ENCODE measurements at regions not wholly inside any gene's neighbourhood (a gene's known extent, or its start where the extent isn't known, plus 50 kb on each side); places are given as distances from the start of the nearest gene placed in this dataset.

DNA sequence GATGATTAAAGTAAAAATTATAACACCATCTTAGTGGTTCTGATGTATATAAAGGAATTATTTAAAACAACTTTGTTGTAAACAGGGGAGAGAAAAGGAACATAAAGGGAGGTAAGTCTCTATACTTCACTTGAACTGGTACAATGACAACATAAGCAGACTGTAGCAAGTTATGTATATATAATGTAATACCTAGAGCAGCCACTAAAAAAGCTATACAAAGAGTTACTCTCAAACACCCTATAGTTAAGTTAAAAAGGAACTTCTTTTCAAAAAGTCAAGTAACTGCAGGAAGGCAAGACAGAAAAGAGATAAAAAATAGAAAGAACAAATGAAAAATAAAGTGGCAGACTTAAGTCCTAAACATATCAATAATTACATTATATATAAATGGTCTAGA is 82.3 kb downstream of the ZNF503 start:
- Histone ChIP-seq H3K4me3 (ENCODE audit: low read length in 2 of 2) (no peak overlapping the region), H3K9ac (ENCODE audit: low read depth in 1 of 2, low read length in 2 of 2) (no peak overlapping the region), H3K27me3 (ENCODE audit: control insufficient read depth in 2 of 2, insufficient read depth in 2 of 2, low read length in 2 of 2) (no peaks in the 10 kb centered on the region), H3K36me3 (ENCODE audit: control insufficient read depth in 2 of 2, insufficient read depth in 2 of 2, low read length in 2 of 2) (no peaks in the 10 kb centered on the region), H3K9me3 (ENCODE audit: control insufficient read depth in 2 of 2, low read length in 2 of 2) (no peaks in the 10 kb centered on the region), H3K4me1 (ENCODE audit: control insufficient read depth in 2 of 2, insufficient read depth in 2 of 2, low read length in 2 of 2) (no peaks in the 10 kb centered on the region), H3K27ac (ENCODE audit: low read depth in 2 of 2, low read length in 2 of 2) (no peak overlapping the region)

- no peaks in the 10 kb centered on the region for H3K36me3 ChIP-seq (ENCODE audit: control insufficient read depth in 2 of 2, insufficient read depth in 2 of 2, low read length in 2 of 2)
- peaks cover 0 to 2% of the 10 kb centered on the region in 2 donors for H3K9me3 ChIP-seq (ENCODE audit: control insufficient read depth in 2 of 2, low read length in 2 of 2)
- no peak overlapping the region for H3K4me3 ChIP-seq (ENCODE audit: low read length in 2 of 2)
Observed at GRCh38 chr10:75314570-75314969, 78.8 kb upstream of the COMTD1 start.

DNA sequence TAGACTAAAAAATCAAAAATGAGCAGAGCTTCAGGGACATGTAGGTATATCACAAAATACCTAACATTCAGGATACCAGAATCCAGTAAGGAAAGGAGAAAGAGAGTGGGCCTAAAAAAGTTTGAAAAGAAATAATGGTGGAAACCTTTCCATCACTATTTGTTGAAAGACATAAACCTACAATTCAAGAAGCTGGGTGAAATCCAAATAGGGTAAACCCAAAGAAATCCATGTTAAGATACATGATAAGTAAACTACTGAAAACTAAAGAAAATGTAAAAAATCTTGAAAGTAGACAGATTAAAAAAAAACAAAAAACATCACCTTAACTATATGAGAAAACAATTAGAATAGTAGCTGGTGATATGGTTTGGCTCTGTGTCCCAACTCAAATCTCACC is 76.7 kb upstream of the COMTD1 start:
- H3K4me1 ChIP-seq (ENCODE audit: control insufficient read depth in 2 of 2, insufficient read depth in 2 of 2, low read length in 2 of 2) = no peaks in the 10 kb centered on the region
- H3K4me3 ChIP-seq (ENCODE audit: low read length in 2 of 2) = no peak overlapping the region
- H3K27ac ChIP-seq (ENCODE audit: low read depth in 2 of 2, low read length in 2 of 2) = no peak overlapping the region
- peaks cover 0 to 2% of the 10 kb centered on the region in 2 donors for H3K9me3 ChIP-seq (ENCODE audit: control insufficient read depth in 2 of 2, low read length in 2 of 2)
- no peaks in the 10 kb centered on the region for H3K27me3 ChIP-seq (ENCODE audit: control insufficient read depth in 2 of 2, insufficient read depth in 2 of 2, low read length in 2 of 2)
- no peaks in the 10 kb centered on the region for H3K36me3 ChIP-seq (ENCODE audit: control insufficient read depth in 2 of 2, insufficient read depth in 2 of 2, low read length in 2 of 2)
- no peak overlapping the region for H3K9ac ChIP-seq (ENCODE audit: low read depth in 1 of 2, low read length in 2 of 2)

More at GRCh38 chr10:75314570-75314969, 78.8 kb upstream of the COMTD1 start:
- no peak overlapping the region for H3K27ac ChIP-seq (ENCODE audit: low read depth in 2 of 2, low read length in 2 of 2)
- no peaks in the 10 kb centered on the region for H3K27me3 ChIP-seq (ENCODE audit: control insufficient read depth in 2 of 2, insufficient read depth in 2 of 2, low read length in 2 of 2)
- no peak overlapping the region for H3K9ac ChIP-seq (ENCODE audit: low read depth in 1 of 2, low read length in 2 of 2)
- no peaks in the 10 kb centered on the region for H3K4me1 ChIP-seq (ENCODE audit: control insufficient read depth in 2 of 2, insufficient read depth in 2 of 2, low read length in 2 of 2)

DNA sequence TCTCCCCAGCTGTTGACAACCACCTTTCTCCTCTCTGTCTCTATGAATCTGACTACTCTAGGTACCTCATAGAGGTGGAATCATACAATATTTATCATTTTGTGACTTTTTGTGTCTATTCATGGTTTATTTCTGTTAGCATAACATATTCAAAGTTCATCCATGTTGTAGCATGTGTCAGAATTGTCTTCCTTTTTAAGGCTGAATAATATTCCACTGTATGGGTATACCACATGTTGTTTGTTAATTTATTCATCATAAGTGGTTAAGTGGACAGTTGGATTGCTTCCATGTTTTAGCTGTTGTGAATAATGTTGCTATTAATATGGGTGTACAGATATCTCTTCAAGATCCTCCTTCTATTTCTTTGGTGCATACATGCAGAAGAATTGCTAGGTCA is 69.9 kb upstream of the COMTD1 start:
- no peak overlapping the region for H3K9ac ChIP-seq (ENCODE audit: low read depth in 1 of 2, low read length in 2 of 2)
- H3K4me1 ChIP-seq (ENCODE audit: control insufficient read depth in 2 of 2, insufficient read depth in 2 of 2, low read length in 2 of 2) = no peaks in the 10 kb centered on the region
- H3K27me3 ChIP-seq (ENCODE audit: control insufficient read depth in 2 of 2, insufficient read depth in 2 of 2, low read length in 2 of 2) = no peaks in the 10 kb centered on the region
- H3K9me3 ChIP-seq (ENCODE audit: control insufficient read depth in 2 of 2, low read length in 2 of 2) = no peaks in the 10 kb centered on the region
- no peaks in the 10 kb centered on the region for H3K36me3 ChIP-seq (ENCODE audit: control insufficient read depth in 2 of 2, insufficient read depth in 2 of 2, low read length in 2 of 2)
- no peak overlapping the region for H3K4me3 ChIP-seq (ENCODE audit: low read length in 2 of 2)
- no peak overlapping the region for H3K27ac ChIP-seq (ENCODE audit: low read depth in 2 of 2, low read length in 2 of 2)

DNA sequence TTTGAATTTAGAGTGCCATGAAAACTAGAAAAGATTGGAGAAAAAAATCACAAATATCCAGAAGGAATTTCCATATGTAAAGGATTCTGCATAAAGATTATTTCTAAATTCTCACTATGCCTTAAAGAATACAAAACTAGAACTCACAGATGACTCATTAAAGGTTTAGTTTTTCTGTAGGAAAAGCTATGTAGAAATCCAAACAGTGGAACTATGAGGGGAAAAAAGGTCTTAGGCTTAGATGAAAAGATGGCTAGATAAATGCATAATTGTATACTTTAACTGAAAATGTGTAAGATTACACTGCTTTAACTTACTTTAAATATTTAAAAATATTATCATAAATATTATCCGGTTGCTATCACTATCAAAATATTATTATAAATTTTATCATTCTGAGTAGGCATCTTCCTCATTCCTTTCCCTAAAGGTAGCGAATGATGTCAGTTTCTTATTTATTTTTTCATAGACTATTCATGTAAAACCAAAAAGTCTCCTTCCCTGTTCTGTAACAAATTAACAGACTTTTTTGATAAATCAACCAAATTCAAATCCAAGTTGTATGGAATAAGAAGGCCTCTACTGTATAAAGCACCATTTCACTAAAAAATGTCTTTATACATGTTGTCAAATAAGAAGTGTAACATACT is 69.1 kb upstream of the COMTD1 start:
- H3K4me1 ChIP-seq (ENCODE audit: control insufficient read depth in 2 of 2, insufficient read depth in 2 of 2, low read length in 2 of 2) = no peaks in the 10 kb centered on the region
- no peaks in the 10 kb centered on the region for H3K36me3 ChIP-seq (ENCODE audit: control insufficient read depth in 2 of 2, insufficient read depth in 2 of 2, low read length in 2 of 2)
- H3K4me3 ChIP-seq (ENCODE audit: low read length in 2 of 2) = no peak overlapping the region
- no peaks in the 10 kb centered on the region for H3K9me3 ChIP-seq (ENCODE audit: control insufficient read depth in 2 of 2, low read length in 2 of 2)
- no peak overlapping the region for H3K9ac ChIP-seq (ENCODE audit: low read depth in 1 of 2, low read length in 2 of 2)
- H3K27ac ChIP-seq (ENCODE audit: low read depth in 2 of 2, low read length in 2 of 2) = no peak overlapping the region
- H3K27me3 ChIP-seq (ENCODE audit: control insufficient read depth in 2 of 2, insufficient read depth in 2 of 2, low read length in 2 of 2) = no peaks in the 10 kb centered on the region

DNA sequence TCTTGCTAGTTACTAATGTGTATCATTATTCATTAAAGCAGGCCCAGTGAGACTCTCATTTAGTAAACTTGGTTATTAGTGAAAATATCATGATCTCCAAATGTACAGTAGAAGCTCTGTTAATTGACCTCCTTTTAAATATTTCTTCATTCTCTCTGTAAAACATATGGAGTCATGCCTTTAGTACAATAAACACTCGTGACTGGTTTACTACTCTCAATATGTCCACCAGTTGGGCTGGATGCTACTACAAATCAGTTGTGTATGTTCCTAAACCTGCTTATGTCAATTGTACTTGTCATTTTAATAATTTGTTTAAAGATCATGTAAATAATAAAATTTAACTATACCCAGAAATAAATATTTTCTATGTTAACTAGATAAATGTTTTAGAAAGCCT is 68.6 kb upstream of the COMTD1 start:
- Histone ChIP-seq H3K9me3 (ENCODE audit: control insufficient read depth in 2 of 2, low read length in 2 of 2) (no peaks in the 10 kb centered on the region), H3K27me3 (ENCODE audit: control insufficient read depth in 2 of 2, insufficient read depth in 2 of 2, low read length in 2 of 2) (no peaks in the 10 kb centered on the region), H3K36me3 (ENCODE audit: control insufficient read depth in 2 of 2, insufficient read depth in 2 of 2, low read length in 2 of 2) (no peaks in the 10 kb centered on the region), H3K4me1 (ENCODE audit: control insufficient read depth in 2 of 2, insufficient read depth in 2 of 2, low read length in 2 of 2) (no peaks in the 10 kb centered on the region), H3K27ac (ENCODE audit: low read depth in 2 of 2, low read length in 2 of 2) (no peak overlapping the region), H3K4me3 (ENCODE audit: low read length in 2 of 2) (no peak overlapping the region), H3K9ac (ENCODE audit: low read depth in 1 of 2, low read length in 2 of 2) (no peak overlapping the region)

GRCh38 chr10:75303045-75303777 is 67.5 kb upstream of the COMTD1 start:
- H3K4me1 ChIP-seq (ENCODE audit: control insufficient read depth in 2 of 2, insufficient read depth in 2 of 2, low read length in 2 of 2) = no peaks in the 10 kb centered on the region
- no peaks in the 10 kb centered on the region for H3K36me3 ChIP-seq (ENCODE audit: control insufficient read depth in 2 of 2, insufficient read depth in 2 of 2, low read length in 2 of 2)
- H3K9ac ChIP-seq (ENCODE audit: low read depth in 1 of 2, low read length in 2 of 2) = no peak overlapping the region
- H3K9me3 ChIP-seq (ENCODE audit: control insufficient read depth in 2 of 2, low read length in 2 of 2) = no peaks in the 10 kb centered on the region
- no peak overlapping the region for H3K4me3 ChIP-seq (ENCODE audit: low read length in 2 of 2)
- H3K27ac ChIP-seq (ENCODE audit: low read depth in 2 of 2, low read length in 2 of 2) = no peak overlapping the region
- H3K27me3 ChIP-seq (ENCODE audit: control insufficient read depth in 2 of 2, insufficient read depth in 2 of 2, low read length in 2 of 2) = no peaks in the 10 kb centered on the region

GRCh38 chr10:75302029-75302428 is 66.3 kb upstream of the COMTD1 start:
- H3K27ac ChIP-seq (ENCODE audit: low read depth in 2 of 2, low read length in 2 of 2) = no peak overlapping the region
- H3K4me1 ChIP-seq (ENCODE audit: control insufficient read depth in 2 of 2, insufficient read depth in 2 of 2, low read length in 2 of 2) = no peaks in the 10 kb centered on the region
- no peak overlapping the region for H3K9ac ChIP-seq (ENCODE audit: low read depth in 1 of 2, low read length in 2 of 2)
- H3K27me3 ChIP-seq (ENCODE audit: control insufficient read depth in 2 of 2, insufficient read depth in 2 of 2, low read length in 2 of 2) = no peaks in the 10 kb centered on the region
- no peaks in the 10 kb centered on the region for H3K9me3 ChIP-seq (ENCODE audit: control insufficient read depth in 2 of 2, low read length in 2 of 2)
- H3K4me3 ChIP-seq (ENCODE audit: low read length in 2 of 2) = no peak overlapping the region
- no peaks in the 10 kb centered on the region for H3K36me3 ChIP-seq (ENCODE audit: control insufficient read depth in 2 of 2, insufficient read depth in 2 of 2, low read length in 2 of 2)

DNA sequence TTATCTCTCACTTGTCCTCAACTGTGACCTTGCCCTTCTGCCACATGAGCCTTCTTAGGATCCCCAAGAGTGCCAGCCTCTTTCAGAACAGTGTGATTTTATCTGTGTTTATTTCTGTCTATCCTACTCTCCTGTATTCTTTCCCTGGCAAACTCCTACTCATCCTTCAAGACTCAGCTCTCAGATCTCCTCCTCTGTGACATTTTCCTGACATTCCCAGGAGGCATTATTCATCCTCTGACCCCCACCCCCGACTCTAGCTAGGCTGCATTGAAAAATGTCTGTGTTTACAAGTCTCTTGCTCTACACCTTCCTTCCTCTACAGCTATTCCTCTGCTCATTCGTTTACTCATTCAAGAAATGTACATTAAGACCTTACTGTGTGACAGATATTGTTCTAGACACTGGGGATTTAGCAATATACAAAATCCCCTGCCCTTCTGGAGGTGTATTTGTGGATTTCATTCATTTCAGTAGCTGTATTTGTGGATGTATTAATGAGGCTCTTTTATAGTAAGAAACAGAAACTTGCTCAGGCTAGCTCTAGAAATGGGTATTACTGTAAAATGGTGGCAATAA is 61.4 kb upstream of the COMTD1 start:
- Histone ChIP-seq H3K36me3 (ENCODE audit: control insufficient read depth in 2 of 2, insufficient read depth in 2 of 2, low read length in 2 of 2) (no peaks in the 10 kb centered on the region), H3K27ac (ENCODE audit: low read depth in 2 of 2, low read length in 2 of 2) (no peak overlapping the region), H3K9me3 (ENCODE audit: control insufficient read depth in 2 of 2, low read length in 2 of 2) (no peaks in the 10 kb centered on the region), H3K9ac (ENCODE audit: low read depth in 1 of 2, low read length in 2 of 2) (no peak overlapping the region), H3K4me3 (ENCODE audit: low read length in 2 of 2) (no peak overlapping the region), H3K27me3 (ENCODE audit: control insufficient read depth in 2 of 2, insufficient read depth in 2 of 2, low read length in 2 of 2) (no peaks in the 10 kb centered on the region), H3K4me1 (ENCODE audit: control insufficient read depth in 2 of 2, insufficient read depth in 2 of 2, low read length in 2 of 2) (peaks cover 9 to 10% of the 10 kb centered on the region in 2 donors)

DNA sequence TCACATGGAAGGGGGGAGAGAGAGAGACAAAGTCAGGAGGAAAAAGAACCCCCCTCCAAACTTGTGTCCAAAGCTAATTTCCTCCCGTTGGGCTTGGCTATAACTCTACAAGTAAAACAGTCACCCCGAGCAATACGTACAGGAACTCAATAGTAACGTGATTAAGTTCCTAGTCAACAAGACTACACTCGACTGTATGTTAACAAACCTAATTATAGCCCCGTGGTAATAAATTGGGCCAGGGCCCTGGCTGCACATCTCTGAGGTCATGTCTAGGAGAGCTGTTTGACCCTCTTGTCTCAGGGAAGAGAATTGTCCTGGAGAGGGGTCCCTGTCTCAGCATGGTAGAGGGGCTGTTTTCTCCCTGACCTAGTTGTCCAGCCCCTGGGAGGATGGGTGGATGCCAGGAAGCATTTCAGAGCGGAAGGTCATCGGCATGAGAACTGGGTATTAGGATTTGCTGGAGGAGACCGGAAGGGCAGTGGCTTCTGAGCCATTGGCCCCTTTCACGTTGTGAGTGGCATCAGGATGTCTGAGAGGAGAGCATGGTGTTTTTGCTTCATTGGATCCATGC is 60.2 kb upstream of the COMTD1 start:
- peak overlapping the region in 1 of 2 donors; percentile 74 for H3K4me3 ChIP-seq (ENCODE audit: low read length in 2 of 2)
- no peaks in the 10 kb centered on the region for H3K36me3 ChIP-seq (ENCODE audit: control insufficient read depth in 2 of 2, insufficient read depth in 2 of 2, low read length in 2 of 2)
- peaks cover 9 to 10% of the 10 kb centered on the region in 2 donors for H3K4me1 ChIP-seq (ENCODE audit: control insufficient read depth in 2 of 2, insufficient read depth in 2 of 2, low read length in 2 of 2)
- H3K9ac ChIP-seq (ENCODE audit: low read depth in 1 of 2, low read length in 2 of 2) = peak overlapping the region in 1 of 2 donors; percentile 76
- no peaks in the 10 kb centered on the region for H3K9me3 ChIP-seq (ENCODE audit: control insufficient read depth in 2 of 2, low read length in 2 of 2)
- no peaks in the 10 kb centered on the region for H3K27me3 ChIP-seq (ENCODE audit: control insufficient read depth in 2 of 2, insufficient read depth in 2 of 2, low read length in 2 of 2)
- peak overlapping the region; percentile 70 to 74 for H3K27ac ChIP-seq (ENCODE audit: low read depth in 2 of 2, low read length in 2 of 2)

Measured in mucosa of rectum (tissue), 2 donors.